SH-SY5Y (cell line): ENCODE measurements at regions not wholly inside any gene's neighbourhood (a gene's known extent, or its start where the extent isn't known, plus 50 kb on each side); places are given as distances from the start of the nearest gene placed in this dataset.

ENCODE experiments used
- GATA2 ChIP-seq: IDR thresholded peaks from 2 replicates; pipeline ENCODE4 v1.6.1; 2011; ENCODE audit warnings: mild to moderate bottlenecking, low read depth, low read length
- GATA3 ChIP-seq: IDR thresholded peaks from 2 replicates; pipeline ENCODE4 v1.6.1; 2011; ENCODE audit warnings: low read depth, mild to moderate bottlenecking, low read length, moderate library complexity

DNA sequence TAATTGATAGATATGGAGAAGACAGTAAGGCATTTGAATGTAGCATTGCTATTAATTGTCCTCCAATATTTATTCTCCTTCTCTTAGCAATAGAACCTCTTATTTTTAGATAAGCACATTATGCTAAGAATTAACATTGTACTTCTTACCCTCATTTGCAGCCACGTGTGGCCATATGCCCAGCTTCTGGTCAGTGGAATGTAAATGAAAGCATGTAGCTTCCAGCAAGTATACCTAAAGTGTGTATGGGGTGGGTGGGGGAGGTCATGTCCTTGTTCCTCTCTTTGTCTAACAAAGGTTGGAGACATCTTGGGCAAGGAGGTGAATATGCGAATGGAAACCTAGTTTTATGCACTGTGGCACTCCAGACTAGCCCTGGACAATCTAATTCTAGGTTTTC is 133.6 kb upstream of the HMCN1 start:
- TF ChIP-seq GATA2 (no peak), GATA3 (no peak)
